GM19463 (cell line): ENCODE measurements at regions not wholly inside any gene's neighbourhood (a gene's known extent, or its start where the extent isn't known, plus 50 kb on each side); places are given as distances from the start of the nearest gene placed in this dataset.

Experiments used
- ATAC-seq: cut with Tn5 transposase; IDR thresholded peaks from one replicate; pipeline ENCODE4 v1.9.1; 2021; ENCODE audit warnings: mild to moderate bottlenecking, moderate library complexity; ENCODE audit not compliant: unreplicated experiment

DNA sequence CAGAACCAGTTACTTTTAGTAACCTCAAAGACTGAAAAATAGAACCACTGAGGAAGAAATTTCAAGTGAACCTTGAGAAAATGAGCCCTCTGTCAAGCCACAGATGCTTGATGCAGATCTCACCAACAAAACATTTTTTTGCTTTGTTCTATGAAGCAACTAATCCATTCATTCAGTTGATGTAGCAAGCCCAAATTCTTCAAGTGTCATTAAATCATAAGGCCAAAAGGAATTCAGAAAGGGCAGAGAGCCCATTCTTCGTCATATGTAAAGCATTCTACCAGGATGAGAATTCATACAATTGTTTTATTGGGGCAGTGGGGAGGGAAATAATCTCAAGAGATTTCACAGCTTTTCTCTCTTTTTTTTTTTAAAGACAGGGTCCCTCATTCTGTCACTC, 218.0 kb upstream of the RGS6 start:
- no peak for ATAC-seq

- ATAC-seq: no peak
These were observed 216.0 kb upstream of the RGS6 start for GRCh38 chr14:71716041-71716772.

DNA sequence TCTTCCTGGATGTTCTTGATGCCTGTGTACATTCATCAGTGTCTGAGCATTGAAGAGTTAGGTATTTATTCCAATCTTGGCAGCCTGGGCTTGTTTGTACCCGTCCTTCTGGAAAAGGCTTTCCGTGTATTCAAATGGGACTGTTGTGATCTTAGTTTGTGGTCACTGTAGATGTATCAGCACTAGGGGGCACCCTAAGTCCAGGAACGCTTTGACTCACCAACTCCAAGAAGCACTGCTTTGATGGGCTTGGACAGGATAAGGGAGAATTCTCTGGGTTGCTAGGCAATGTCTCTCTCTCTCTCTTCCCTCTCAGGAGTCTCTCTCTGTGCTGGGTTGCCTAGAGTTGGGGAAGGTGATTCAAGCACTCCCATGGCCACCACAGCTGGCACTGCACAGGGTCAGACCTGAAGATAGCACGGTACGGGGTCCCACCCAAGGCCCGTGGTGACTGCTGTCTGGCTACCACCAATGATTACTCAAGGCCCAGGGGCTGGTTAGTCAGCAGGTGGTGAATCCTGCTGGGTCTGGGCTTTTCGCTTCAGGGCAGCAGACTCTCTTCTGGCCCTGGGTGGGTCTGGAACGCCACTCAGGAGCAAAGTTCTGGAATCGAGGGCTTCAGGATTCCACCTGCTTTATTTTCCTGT, 211.1 kb upstream of the RGS6 start:
- ATAC-seq: no peak

- no peak for ATAC-seq
These were observed 210.4 kb upstream of the RGS6 start for GRCh38 chr14:71721791-71722190.

DNA sequence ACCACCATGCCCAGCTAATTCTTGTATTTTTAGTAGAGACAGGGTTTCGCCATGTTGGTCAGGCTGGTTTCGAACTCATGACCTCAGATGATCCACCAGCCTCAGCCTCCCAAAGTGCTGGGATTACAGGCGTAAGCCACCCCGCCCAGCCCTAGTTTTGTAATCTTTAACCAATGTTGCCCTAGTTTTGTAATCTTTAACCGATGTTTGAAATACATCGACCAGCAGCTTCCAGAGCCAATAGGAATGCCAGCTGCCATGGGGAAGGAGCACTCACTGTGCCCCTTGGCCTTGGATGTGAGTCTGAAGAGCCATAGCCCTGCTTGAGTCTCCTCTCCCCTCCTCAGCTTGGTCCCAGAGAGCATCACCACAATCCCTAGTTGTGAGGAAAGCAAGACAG, 209.3 kb upstream of the RGS6 start:
- ATAC-seq: no peak

DNA sequence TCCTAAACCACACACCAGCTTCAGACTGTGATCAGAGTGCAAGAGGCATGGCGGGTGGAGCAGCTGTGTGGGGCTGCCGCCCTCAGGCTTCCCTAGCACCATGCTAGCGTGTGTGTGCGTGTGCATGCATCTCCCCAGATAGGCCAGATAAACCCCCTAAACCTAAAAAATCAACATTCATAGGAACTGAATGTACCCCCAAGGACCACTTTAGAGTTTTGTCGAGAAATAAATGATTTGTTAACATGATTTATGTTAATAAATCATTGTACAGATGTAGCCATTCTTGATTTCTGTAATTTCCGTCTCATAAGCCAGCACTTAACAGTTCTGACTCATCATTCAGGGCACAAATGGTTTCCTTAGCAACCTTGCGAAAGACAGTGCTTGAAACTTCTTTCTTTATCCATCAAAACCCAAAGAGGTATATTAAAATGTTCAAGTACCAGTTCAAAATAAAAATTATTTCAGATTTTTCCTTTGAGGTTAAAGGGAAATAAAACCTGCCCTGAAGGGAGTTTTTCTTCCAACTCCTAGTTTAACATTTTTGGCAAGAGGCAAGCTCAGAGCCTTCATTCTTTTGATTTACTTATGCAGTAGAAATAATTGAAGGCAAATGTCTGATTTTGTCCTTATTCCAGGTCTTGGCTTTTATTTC, 206.2 kb upstream of the RGS6 start:
- ATAC-seq: no peak

- no peak for ATAC-seq
These were observed 205.6 kb upstream of the RGS6 start for GRCh38 chr14:71726580-71727021.

DNA sequence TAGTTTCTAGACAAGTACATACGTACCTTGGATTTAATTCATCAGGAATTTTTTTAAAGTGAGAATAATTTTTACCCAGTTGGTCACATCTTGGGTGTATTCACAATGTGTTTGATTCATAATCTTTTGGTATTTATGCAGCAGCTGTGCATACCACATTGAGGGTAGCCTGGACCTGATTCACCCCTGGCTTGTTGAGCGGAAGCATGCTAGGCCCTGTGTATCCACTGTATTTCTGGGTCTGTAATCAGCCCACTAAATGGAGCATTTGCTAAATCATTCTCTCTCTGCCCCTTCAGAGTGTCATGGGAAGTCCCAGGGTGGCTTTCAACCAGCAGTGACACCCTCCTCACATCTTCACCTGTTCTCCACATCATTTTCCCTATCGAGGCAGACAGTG, 203.8 kb upstream of the RGS6 start:
- ATAC-seq: no peak

- no peak for ATAC-seq
These were observed 202.6 kb upstream of the RGS6 start for GRCh38 chr14:71729596-71729995.

DNA sequence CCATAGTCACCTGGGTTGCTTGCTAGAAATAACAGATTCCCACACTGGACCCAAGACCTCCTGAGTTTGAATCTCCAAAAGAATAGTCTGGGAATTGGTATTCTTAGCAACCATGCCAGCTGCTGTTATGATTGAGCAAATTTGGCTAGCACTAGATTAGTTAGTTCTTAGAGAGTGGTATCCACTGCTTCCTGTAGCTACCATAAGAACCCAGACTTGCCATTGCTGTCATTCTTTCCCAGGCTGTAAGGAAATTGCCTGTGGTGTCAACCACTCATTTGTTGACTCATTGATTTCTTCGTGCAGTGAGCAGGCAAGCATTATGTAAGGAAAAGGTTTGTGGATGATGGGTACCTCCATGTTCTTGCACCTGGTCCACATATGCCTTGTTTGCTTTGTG, 201.8 kb upstream of the RGS6 start:
- ATAC-seq: no peak

- no peak for ATAC-seq
These were observed 201.1 kb upstream of the RGS6 start for GRCh38 chr14:71731096-71731495.

DNA sequence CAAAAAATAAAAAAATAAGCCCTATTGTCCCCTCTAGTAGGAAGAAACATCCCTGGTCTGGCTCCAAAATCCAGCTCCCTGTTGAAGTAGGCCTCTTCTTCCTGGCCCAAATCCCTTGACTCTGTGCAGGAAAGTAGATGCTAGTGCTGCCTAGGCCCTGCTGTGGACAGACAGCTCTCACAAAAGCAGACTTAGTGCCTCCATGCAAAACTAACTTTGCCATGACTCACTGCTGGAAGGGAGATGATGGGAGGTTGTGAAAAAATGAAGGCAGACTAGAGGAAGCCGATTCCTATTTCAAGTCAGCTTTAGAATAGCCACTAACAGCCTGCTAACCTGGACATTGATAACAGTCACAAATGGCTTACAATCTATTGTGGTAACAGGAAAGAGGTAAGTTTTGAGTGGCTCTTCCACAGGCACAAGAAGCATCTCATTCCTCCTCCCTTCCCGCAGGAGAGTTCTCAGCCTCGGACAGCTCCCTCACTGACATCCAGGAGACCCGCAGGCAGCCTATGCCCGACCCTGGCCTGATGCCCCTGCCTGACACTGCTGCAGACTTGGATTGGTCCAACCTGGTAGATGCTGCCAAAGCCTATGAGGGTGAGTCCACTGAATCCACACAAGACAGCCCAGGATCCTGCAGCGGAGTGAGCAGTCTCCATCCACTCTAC, 198.9 kb upstream of the RGS6 start:
- ATAC-seq: no peak

- no peak for ATAC-seq
These were observed 198.2 kb upstream of the RGS6 start for GRCh38 chr14:71734076-71734475.

DNA sequence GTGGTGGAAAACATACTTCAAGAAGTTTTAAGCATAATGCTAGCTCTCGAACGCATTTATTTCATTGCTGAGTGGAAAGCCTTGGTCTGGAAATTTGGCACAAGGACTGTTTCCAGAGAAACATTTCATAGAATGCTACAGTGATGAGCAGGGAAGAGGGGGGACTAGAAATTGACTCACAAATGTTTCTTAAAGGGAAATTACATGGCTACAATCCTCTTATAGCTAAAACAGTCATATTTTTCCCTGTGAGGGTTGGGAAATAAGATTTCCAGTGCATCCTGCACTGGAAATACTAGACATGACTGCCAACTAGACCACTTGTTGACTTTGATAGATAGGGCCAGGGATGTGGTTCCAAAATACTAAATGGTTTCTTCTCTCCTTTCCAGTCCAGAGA, 197.3 kb upstream of the RGS6 start:
- no peak for ATAC-seq

- no peak for ATAC-seq
These were observed 194.5 kb upstream of the RGS6 start for GRCh38 chr14:71737760-71738159.

DNA sequence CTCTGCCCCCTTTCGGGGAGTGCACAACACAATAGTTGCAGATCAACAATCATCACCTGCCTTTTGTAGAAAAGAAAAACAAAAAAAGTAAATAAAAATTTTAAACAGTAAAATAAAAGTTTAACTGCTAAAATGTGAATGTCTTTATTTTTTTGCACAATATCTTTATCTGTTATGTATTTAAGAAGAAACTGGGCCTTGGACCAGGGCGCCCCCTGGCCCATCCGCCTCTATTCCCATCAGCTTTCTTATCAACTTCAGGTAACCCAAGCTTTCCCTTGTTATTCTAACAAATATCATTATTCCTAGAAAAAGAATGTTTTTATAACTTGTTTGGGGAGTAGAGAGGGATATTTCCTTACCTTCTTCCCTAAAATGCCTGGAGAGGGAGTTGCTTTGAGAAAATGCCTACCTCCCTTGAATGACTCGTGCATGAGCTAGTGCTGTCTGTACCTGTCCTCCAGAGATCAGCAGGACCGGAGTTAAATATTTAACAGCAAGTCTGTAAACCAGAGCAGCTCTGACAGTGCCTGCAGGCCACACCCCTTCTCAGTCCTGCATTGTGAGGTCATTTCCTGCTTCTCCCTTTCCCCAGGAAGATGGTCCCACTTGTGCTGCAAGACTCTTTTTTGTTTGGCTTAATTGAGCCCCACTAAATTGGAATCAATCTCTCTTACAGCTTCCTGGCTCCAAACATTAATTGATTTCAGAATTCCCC, 192.8 kb upstream of the RGS6 start:
- ATAC-seq: no peak

- ATAC-seq: no peak
These were observed 191.0 kb upstream of the RGS6 start for GRCh38 chr14:71741241-71741640.

DNA sequence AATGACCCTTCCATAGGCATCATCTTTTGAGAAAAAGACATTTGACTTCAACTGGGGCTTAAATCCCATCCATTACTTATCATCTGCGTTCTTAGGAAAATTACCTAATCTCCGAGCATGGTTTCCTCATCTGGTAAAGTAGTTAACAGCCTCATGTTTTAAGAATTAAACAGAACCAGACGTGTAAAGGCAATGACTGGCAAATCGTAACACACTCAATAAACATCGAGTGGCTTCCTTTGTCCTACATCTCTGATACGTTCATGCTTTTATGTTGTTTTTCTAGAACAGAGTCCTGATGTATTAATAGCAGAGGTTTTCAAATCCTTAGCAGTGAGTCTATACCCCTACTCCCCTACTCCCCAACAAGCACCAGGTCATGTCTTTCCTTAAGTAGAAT, 189.7 kb upstream of the RGS6 start:
- no peak for ATAC-seq

GRCh38 chr14:71745072-71745471, 187.2 kb upstream of the RGS6 start:
- ATAC-seq: no peak

GRCh38 chr14:71748196-71748595, 184.0 kb upstream of the RGS6 start:
- no peak for ATAC-seq

GRCh38 chr14:71749613-71750238, 182.5 kb upstream of the RGS6 start:
- no peak for ATAC-seq
